ENCODE measurements at regions not wholly inside any gene's neighbourhood (a gene's known extent, or its start where the extent isn't known, plus 50 kb on each side); places are given as distances from the start of the nearest gene placed in this dataset.

DNA sequence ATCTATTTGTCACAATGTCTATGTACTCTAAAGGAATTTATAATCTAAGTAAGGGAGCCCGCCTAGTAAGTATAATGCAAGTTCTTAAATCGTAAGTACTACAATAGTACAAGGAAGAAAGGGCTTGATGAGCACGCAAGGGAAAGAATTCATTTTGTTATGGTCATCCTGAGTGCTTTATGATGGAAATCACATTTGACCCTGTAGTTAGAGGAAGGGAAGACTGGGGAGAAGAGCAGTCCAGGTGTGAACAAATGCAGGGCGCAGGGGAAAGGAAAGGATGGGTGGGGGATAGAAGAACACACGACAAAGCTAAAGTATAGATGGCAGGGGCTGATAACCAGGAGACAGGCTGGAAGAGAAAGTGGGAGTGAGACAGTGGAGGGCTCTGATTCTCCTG lies 88.2 kb upstream of the ARMC3 start:
- TF ChIP-seq, protein P1, sequence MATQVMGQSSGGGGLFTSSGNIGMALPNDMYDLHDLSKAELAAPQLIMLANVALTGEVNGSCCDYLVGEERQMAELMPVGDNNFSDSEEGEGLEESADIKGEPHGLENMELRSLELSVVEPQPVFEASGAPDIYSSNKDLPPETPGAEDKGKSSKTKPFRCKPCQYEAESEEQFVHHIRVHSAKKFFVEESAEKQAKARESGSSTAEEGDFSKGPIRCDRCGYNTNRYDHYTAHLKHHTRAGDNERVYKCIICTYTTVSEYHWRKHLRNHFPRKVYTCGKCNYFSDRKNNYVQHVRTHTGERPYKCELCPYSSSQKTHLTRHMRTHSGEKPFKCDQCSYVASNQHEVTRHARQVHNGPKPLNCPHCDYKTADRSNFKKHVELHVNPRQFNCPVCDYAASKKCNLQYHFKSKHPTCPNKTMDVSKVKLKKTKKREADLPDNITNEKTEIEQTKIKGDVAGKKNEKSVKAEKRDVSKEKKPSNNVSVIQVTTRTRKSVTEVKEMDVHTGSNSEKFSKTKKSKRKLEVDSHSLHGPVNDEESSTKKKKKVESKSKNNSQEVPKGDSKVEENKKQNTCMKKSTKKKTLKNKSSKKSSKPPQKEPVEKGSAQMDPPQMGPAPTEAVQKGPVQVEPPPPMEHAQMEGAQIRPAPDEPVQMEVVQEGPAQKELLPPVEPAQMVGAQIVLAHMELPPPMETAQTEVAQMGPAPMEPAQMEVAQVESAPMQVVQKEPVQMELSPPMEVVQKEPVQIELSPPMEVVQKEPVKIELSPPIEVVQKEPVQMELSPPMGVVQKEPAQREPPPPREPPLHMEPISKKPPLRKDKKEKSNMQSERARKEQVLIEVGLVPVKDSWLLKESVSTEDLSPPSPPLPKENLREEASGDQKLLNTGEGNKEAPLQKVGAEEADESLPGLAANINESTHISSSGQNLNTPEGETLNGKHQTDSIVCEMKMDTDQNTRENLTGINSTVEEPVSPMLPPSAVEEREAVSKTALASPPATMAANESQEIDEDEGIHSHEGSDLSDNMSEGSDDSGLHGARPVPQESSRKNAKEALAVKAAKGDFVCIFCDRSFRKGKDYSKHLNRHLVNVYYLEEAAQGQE (IDR thresholded peaks at IDR 0.05; ENCODE audit: low read depth), result no peak
- TF ChIP-seq NFIC (IDR thresholded peaks at IDR 0.05) (no peak), TAF1 (IDR thresholded peaks at IDR 0.05; ENCODE audit: low read depth) (no peak), YY1 (IDR thresholded peaks at IDR 0.05; ENCODE audit: low read depth) (no peak), EP300 (IDR thresholded peaks at IDR 0.05; ENCODE audit: borderline replicate concordance) (no peak), CEBPB (IDR thresholded peaks at IDR 0.05) (no peak), RAD21 (IDR thresholded peaks at IDR 0.05; ENCODE audit: low read depth) (no peak), EGR1 (IDR thresholded peaks at IDR 0.05) (no peak), CREB1 (IDR thresholded peaks at IDR 0.05; ENCODE audit: low read depth) (no peak)
- TF ChIP-seq, protein P2, sequence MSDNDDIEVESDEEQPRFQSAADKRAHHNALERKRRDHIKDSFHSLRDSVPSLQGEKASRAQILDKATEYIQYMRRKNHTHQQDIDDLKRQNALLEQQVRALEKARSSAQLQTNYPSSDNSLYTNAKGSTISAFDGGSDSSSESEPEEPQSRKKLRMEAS (IDR thresholded peaks at IDR 0.05), result no peak
- TF ChIP-seq, protein P3, sequence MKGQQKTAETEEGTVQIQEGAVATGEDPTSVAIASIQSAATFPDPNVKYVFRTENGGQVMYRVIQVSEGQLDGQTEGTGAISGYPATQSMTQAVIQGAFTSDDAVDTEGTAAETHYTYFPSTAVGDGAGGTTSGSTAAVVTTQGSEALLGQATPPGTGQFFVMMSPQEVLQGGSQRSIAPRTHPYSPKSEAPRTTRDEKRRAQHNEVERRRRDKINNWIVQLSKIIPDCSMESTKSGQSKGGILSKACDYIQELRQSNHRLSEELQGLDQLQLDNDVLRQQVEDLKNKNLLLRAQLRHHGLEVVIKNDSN (IDR thresholded peaks at IDR 0.05), result no peak
